Activated CD8-positive, alpha-beta memory T cell treated with anti-CD3 and anti-CD28 coated beads for 4 hours (primary cell): ENCODE measurements at regions not wholly inside any gene's neighbourhood (a gene's known extent, or its start where the extent isn't known, plus 50 kb on each side); places are given as distances from the start of the nearest gene placed in this dataset.
"Not testable (repeated sequence)": the region's sequence is repeated elsewhere in the genome, so short reads cannot be mapped to it uniquely, and the experiment has no call there.

ENCODE experiments used
- DNase-seq, 2 donors: peaks; one replicate each; pipeline ENCODE4 v3.0.0-alpha.2; 2020; ENCODE audit warnings: low read depth in 2 of 2

DNA sequence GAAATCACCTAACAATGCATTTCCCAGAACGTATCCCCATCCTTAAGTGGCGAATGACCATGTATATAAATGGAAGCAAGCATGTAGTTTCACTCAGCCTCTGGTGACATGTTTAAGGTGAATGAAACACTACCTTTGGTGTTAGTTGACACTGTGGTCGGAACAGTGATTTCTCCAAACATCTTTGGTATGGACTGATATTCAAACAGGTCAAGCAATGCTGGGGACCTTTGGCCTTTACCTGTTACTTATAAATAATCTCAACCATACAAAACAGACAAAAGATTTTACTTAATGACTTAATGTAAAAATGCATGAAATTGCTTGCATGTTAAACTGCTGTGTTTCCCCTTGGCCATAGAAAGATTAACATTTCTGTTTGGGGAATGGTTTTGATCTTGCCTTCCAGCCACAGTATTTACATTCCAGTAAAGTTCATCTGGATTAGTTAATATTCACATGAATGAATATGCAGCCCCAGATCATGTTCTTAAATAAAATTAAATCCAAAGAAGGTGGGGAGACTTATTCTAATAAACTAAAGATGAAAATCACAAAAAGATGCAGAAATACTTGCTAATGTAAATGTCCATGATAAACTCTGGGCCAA, 74.4 kb upstream of the HES1 start:
- DNase-seq: no peak

GRCh38 chr3:194062830-194063229, 73.1 kb upstream of the HES1 start:
- no peak for DNase-seq

GRCh38 chr3:194064380-194065332, 71.3 kb upstream of the HES1 start:
- no peak for DNase-seq

DNA sequence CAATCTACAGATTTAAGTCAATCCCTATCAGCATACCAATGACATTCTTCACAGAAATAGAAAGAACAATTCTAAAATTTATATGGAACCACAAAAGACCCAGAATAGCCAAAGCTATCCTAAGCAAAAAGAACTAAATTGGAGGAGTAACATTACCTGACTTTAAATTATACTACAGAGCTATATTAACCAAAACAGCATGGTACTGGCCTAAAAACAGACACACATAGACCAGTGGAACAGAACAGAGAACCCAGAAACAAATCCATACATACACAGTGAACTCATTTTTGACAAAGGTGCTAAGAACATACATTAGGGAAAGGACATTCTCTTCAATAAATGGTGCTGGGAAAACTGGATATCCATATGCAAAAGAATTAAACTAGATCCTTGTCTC, 68.6 kb upstream of the HES1 start:
- not testable (repeated sequence) for DNase-seq

DNA sequence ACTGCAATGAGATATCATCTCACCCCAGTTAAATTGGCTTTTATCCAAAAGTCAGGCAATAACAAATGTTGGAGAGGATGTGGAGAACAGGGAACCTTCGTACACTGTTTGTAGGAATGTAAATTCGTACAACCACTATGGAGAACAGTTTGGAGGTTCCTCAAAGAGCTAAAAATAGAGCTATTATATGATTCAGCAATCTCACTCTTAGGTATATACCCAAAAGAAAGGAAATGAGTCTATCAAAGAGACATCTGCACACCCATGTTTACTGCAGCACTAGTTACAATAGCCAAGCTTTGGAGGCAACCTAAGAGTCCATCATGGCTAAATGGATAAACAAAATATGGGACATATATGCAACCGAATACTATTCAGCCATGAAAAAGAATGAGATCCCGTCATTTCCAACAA, 68.0 kb upstream of the HES1 start:
- DNase-seq: no peak

GRCh38 chr3:194069421-194070219, 66.3 kb upstream of the HES1 start:
- DNase-seq: no peak

DNA sequence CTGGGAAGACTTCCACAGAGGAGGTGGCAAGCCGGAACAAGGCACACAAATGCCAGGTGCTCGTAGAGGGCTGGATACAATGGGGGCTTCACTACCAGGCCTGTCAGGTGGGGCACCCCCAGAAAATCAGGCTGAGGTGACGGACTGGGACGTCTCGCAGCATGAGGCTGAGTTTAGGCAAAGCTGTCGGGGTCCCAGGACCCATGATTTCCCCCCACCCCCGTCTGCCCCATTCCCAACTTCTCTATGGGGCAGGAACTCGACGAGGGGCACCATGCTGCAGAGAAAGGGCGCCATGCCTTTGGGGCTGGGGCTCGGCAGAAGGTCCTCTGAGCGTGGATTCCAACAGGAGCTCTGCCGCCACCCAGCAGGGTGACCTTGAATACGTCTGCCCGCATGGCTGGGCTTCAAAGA, 65.7 kb upstream of the HES1 start:
- no peak for DNase-seq

DNA sequence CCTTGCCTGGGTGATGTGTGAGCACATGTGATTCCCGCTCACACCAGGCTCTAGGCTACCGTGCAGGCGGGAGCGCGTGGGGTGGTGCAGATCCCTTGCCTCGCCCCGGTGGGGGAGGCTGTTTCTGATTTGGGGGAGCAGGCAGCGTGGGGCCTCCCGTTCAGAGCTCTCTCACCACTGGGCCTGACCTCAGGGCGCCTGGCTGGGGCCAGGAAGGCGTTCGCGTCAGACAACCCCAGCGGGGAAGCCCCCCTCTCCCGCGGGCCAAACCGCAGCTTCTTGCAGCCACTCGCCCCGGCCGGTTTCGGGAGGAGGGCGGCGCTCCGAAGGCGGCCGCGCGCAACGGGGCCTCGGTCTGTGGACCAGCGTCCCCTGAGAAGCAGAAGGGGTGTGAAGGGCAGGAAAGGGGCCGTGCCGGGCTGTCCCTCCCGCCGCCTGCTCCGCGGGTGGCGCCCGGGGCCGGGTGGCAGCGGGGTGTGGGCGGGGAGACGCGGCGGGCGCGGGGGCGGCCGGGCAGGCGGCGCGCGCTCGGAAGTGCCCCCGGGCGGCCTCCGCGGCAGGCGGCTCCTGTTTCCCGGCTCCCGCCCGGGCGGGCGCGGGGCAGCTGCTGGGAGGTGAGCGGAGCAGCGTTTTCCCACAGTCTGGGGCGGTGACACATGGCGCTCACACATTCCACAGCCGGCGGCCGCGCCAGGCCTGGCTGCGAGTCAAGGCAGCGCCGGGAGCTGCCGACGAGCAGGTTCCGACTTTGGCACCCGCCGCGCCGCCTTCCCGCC, 65.1 kb upstream of the HES1 start:
- DNase-seq: peak; percentile 36 to 44

- DNase-seq: no peak
These were observed 63.9 kb upstream of the HES1 start for GRCh38 chr3:194072097-194072428.

- DNase-seq: no peak
These were observed 63.2 kb upstream of the HES1 start for GRCh38 chr3:194072691-194073279.

DNA sequence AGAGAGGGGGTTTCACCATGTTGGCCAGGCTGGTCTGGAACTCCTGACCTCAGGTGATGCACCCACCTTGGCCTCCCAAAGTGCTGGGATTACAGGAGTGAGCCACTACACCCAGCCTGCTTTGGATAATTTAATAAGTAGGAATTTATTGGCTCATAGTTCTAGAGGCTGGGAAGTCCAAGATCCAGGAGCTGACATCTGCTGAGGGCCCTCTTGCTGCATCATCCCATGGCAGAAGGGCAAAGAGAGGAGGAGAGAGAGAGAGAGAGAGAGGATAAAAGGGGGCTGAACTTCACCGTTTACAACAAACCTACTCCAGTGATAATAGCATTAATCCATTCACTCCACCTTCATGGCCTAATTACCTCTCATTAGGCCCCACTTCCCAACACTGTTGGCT, 62.0 kb upstream of the HES1 start:
- no peak for DNase-seq

GRCh38 chr3:194075088-194075615, 60.8 kb upstream of the HES1 start:
- no peak for DNase-seq

- no peak for DNase-seq
These were observed 60.0 kb upstream of the HES1 start for GRCh38 chr3:194075802-194076460.

- no peak for DNase-seq
These were observed 59.5 kb upstream of the HES1 start for GRCh38 chr3:194076475-194076874.

- DNase-seq: no peak
These were observed 58.3 kb upstream of the HES1 start for GRCh38 chr3:194077602-194078001.

DNA sequence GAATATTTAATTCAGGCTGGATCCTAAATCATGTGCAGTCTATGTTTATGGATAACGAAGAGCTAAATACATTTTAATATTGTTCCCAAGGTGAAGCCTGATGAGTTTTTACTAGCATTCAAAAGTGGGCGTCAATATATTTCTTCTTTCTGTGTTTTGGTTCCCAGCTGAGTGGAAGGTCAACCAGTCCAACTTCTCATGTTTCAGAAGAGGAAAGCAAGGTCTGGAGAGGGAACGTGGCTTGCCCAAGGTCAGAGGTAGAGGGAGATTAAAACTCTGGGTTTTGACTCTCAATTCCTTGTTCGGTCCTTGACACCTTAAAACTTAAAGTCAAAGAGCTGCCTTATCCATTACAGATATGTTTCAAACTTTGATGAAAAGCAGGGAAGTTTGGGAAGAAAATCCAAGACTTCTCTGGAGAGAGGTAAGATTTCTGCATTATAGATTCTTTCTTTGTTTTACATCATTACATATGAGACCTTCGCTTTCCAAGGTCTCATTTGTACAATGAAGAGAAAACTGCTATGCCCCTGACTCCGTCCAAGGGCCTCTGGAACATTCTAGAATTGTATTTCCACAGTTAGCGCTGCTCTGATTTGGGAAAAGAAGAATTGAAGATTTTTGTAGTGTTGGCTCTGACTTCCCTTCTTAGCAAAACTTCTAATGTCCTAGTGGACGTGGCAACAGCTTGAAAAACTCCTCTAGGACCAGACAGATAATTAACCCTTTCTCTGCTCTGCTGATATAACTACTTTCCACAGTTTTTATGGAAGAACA, 57.7 kb upstream of the HES1 start:
- no peak for DNase-seq

DNA sequence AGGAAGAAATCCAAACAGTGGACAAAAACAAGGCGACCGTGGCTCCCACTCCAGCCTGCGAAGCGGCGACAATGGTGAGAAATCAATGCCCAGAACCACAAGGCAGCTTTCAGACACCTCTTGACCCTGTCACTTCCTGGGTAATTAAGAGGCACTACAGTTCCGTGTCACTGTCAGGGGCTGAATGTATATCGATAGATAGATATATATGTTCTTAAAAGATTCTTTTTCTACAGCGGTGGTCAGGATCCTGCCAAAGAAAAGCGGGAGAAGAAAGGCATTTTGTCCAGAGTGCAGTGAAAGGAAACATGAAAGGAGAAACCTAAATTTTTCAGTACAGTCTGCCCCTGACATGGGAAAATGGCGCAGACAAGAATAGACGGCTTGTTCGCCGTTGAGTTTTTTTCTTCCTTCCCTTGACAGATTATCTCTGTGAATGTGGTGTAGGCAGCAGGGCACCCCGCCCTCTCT, 56.2 kb upstream of the HES1 start:
- no peak for DNase-seq

- DNase-seq: no peak
These were observed 55.5 kb upstream of the HES1 start for GRCh38 chr3:194080436-194080835.

GRCh38 chr3:194080913-194081800, 54.8 kb upstream of the HES1 start:
- no peak for DNase-seq
